CD4-positive, alpha-beta T cell treated with Interleukin-21 for 1 hour (primary cell): ENCODE measurements at regions not wholly inside any gene's neighbourhood (a gene's known extent, or its start where the extent isn't known, plus 50 kb on each side); places are given as distances from the start of the nearest gene placed in this dataset.
A peak's percentile ranks its signal among the peaks of the same experiment; 100 is the strongest.

Experiments used
- DNase-seq: peaks from one replicate; pipeline ENCODE4 v3.0.0-alpha.2; 2020

- no peak for DNase-seq
Measured at GRCh38 chr11:119489087-119489486, 66.1 kb upstream of the THY1 start.

GRCh38 chr11:119488256-119488995 is 65.5 kb upstream of the THY1 start:
- DNase-seq, result no peak

GRCh38 chr11:119486691-119487259 is 63.8 kb upstream of the THY1 start:
- DNase-seq, result no peak

GRCh38 chr11:119486016-119486415 is 63.0 kb upstream of the THY1 start:
- no peak for DNase-seq

- no peak for DNase-seq
Measured at GRCh38 chr11:119484741-119485605, 62.0 kb upstream of the THY1 start.

DNA sequence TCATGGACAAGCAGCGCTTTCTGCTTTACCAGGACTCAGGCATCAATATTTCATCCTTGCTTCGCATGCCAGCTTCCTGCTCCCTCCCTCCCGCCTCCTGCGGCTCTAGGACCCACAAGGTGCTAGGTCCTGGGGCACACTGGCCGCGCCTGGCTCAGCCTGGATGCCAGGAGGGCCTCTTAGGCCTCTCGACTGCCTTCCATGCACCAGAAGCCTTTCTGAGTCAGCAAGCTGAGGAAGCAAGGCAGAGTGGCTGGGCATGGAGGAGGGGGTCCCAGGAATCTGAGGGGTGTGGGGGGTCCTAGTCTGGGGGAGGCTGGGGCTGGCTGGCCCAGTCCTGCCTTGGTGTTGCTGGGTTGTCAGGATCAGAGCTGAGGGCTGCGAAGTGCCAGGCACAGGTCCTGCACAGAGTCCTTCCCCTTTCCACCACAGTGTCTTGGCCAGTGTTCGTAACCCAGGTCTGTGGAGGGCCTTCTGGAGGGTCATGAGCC is 61.0 kb upstream of the THY1 start:
- no peak for DNase-seq

DNA sequence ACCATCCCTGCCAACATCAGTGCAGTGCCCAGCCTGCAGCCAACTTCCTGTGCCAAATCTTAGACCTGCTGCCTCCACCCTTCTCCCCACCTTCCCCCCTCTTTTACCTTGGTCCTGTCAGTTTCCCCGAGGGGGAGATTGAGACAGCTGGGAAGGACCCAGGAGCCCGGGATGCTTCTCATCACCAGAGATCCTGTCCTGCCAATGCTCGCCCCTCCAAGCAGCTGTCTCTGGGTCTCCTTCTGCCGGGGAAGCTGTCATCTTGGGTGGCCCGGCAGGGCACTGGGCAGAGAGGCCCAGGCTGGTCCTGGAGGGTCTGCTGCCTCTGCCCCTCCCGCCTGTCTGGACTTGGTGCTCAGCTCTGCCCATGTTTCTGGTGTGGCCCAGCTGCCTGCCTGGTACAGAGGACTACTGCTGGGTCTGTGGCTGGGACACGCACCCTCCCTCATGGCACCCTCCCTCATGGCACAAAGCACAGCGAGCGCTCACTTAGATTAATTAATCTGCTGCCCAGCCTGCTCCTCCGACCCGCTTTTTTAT is 60.4 kb upstream of the THY1 start:
- DNase-seq, result no peak

GRCh38 chr11:119482521-119483011 is 59.6 kb upstream of the THY1 start:
- DNase-seq, result no peak

GRCh38 chr11:119481667-119482400 is 58.9 kb upstream of the THY1 start:
- no peak for DNase-seq

- DNase-seq, result peak; percentile 54
Measured at GRCh38 chr11:119481021-119481666, 58.2 kb upstream of the THY1 start.

GRCh38 chr11:119480380-119481020 is 57.5 kb upstream of the THY1 start:
- no peak for DNase-seq

- DNase-seq, result no peak
Measured at GRCh38 chr11:119479685-119480275, 56.8 kb upstream of the THY1 start.

DNA sequence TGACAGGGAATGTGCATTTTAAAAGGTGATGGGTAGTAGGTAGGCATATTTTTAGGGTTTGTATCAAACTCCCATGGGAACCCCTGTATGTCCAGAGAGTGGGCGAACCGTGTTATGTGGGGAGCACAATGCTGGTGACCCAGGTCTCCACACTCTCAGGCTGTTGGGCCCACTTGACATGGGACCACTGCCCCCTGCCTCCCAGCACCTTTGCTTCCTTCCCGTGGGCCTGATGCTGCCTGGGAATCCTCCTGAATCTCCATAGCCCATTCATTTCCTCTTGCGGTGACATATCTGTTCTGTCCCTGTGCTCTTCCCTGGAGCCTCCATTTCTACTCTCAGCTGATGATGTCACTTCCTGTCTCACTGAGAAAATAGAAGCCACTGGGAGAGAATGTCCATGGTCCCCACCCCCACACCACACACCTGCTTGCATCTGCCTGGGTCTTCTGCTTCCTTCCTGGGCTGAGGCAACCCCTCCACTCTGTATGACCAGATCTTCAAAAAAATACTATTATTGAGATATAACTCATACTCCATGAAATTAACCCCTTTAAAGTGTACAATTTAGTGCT is 55.8 kb upstream of the THY1 start:
- DNase-seq, result no peak

DNA sequence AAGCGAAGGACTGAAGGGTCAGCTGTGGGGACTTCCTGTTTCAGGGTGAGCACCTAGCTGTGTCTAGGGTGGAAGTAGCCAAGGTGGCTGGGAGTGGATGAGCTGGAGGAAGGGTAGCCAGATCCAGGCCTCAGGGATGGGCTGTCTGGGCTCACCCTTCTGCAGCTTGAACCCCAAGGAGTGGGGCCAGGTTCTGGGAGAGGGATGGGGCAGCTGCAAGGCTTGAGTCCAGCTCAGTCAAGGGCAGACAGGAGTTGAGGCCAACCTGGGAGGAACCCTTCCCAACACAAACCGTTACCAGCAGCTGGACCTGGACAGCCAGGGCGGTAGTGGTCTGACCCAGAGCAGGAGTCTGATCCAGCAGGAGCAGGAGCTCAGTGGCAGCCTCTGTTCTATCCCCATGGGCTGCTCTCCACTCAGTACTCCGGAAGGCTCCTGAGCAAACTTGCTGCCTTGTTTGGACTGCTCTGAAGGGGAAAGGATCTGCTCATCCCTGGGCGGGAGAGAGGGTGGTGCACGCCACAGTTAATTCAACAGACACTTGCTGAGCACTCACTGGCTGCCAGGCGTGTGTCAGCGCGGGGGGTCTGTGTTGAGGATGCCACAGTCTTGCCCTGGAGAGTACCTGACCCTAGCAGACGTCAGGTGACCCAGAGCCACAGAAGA is 53.8 kb upstream of the THY1 start:
- no peak for DNase-seq

- no peak for DNase-seq
Measured at GRCh38 chr11:119476038-119476437, 53.1 kb upstream of the THY1 start.

DNA sequence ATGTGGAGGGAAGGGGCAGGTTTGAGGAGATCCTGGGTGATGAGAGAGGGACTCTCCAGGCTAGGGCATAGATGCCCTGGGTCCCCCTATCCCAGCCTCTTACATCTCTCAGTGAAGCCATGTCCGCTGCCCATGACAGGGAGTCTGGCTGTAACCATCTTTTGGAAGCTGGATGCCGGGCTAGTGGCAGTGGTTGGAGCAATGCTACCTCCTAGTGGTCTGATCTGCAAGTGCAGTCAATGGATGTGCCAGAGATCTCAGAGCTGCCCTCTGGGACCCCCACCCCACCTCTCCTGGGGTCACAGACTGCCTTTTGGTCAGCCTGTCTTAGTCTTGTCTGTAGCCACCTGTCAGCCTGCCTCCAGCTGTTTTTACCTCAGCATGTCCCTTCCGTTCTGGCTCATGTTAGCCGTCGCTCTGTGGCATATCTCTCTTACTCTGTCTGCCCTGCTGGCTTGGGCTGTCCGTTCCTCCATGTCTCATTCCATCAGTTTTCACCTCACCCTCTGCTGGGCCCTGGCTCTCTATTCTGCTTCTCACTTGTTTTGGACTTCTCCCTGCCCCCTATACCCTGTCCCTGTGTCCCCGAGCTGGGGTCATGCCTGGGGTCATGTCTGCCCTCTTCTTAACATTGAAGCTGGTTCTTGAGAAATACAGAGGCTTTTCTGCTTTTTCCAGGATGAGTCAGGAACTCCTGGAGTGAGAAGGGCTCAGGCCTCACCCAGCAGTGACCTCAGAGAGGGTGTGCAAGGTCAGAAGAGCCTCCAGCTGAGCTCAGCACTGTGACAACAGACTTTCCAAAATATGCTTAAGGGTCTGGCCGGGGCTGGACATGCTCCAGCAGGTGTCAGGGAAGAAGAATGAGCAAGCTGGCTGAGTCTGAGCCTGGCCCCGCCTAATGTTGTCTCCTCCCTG is 52.0 kb upstream of the THY1 start:
- peak; percentile 60 for DNase-seq

DNA sequence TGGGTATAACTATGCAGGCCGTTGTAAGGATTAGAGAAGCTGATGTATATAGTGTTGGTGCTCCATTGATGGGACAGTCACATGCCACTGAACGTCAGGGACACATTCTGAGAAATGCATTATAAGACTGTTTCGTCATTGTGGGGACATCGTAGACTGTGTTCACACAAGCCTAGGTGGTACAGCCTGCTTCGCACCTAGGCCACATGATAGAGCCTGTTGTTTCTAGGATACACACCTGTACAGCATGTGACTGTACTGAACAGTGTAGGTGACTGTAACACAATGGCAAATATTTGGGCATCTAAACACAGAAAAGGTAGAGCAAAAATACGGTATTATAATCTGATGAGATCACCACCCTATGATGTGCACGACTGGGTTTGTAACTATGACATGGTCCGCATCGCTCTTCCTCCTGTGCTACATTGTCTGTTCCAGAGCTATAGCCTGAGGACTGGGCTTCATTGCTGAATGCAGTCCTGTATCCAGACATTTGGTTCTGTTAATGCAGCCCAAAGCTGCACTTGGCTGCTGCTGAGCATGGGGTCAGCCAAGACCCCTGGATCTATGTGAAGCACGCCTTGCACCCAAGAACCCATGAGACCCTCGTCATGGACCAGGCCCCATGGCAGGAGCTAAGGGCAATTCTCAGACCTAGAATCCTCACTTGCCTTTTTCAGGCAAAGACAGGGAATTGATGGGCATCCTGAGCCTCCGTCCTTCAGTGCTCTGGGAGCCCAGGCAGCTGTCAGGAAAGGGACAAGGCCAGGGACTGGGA is 51.1 kb upstream of the THY1 start:
- DNase-seq, result no peak

GRCh38 chr11:119473226-119473625 is 50.3 kb upstream of the THY1 start:
- no peak for DNase-seq
